Aorta (tissue), 5 donors: ENCODE measurements at regions not wholly inside any gene's neighbourhood (a gene's known extent, or its start where the extent isn't known, plus 50 kb on each side); places are given as distances from the start of the nearest gene placed in this dataset.
A peak's percentile ranks its signal among the peaks of the same experiment; 100 is the strongest.

Experiments used
- ATAC-seq: fragments of 200-7000 bp; cut with Tn5 transposase; one replicate; pipeline ENCODE4 v1.9.1; 2022; ENCODE audit warnings: moderate library complexity; ENCODE audit not compliant: low FRiP score
- DNase-seq, 2 donors: peaks; one replicate each; pipeline ENCODE4 v3.0.0-alpha.2; 2020
- H3K27ac ChIP-seq, 2 donors: one replicate each; pipeline ENCODE4 v1.5.1; 2013; ENCODE audit warnings: low read length in 2 of 2, mild to moderate bottlenecking in 2 of 2, moderate library complexity in 2 of 2, control low read depth in 1 of 2, inconsistent platforms in 1 of 2, low read depth in 1 of 2
- H3K27me3 ChIP-seq, 2 donors: one replicate each; pipeline ENCODE4 v1.6.1; 2013; ENCODE audit warnings: control low read depth in 1 of 2, low read length in 1 of 2, mild to moderate bottlenecking in 1 of 2, moderate library complexity in 1 of 2; ENCODE audit not compliant: insufficient read depth in 2 of 2, control insufficient read depth in 1 of 2
- H3K36me3 ChIP-seq, 2 donors: one replicate each; pipeline ENCODE4 v1.6.1; 2013; ENCODE audit warnings: control low read depth in 1 of 2, low read length in 1 of 2, mild to moderate bottlenecking in 1 of 2; ENCODE audit not compliant: insufficient read depth in 2 of 2, control insufficient read depth in 1 of 2
- H3K4me1 ChIP-seq, 2 donors: one replicate each; pipeline ENCODE4 v1.6.1; 2013; ENCODE audit warnings: low read length in 2 of 2, control low read depth in 1 of 2, mild to moderate bottlenecking in 1 of 2, moderate library complexity in 1 of 2; ENCODE audit not compliant: insufficient read depth in 2 of 2, control insufficient read depth in 1 of 2
- H3K4me3 ChIP-seq, 2 donors: one replicate each; pipeline ENCODE4 v1.5.1; 2013; ENCODE audit warnings: low read length in 2 of 2, control low read depth in 1 of 2, mild to moderate bottlenecking in 1 of 2
- H3K9me3 ChIP-seq: one replicate; pipeline ENCODE4 v1.6.1; 2013; ENCODE audit warnings: mild to moderate bottlenecking, low read length; ENCODE audit not compliant: control insufficient read depth
- WGBS, 2 donors: extraction: QIAGEN DNeasy Blood & Tissue Kit; methylation state at CpG; one replicate each; pipeline ENCODE4 v1.1.7; 2013; 5-methylcytosine and 5-hydroxymethylcytosine counted together
- intact Hi-C, 2 donors: fragments of 100-400 bp; cut with DNase I; formaldehyde crosslinking; loops; one replicate each; pipeline versions ENCODE4 v1.14.2 to v1.15.0; 2022
- donor health status: healthy with polysubstance abuse.
- donor health status: Bipolar disorder and iron deficiency.
- donor health status: DM: no; HTN: no; CAD: no.
- donor health status: DM: no; HTN: no; CAD: no.
- donor health status: DM: yes; HTN: yes; CAD: no.

GRCh38 chr4:119897260-119897659 lies 169.4 kb downstream of the MAD2L1 start:
- Histone ChIP-seq H3K4me3 (no peak overlapping the region), H3K9me3 (no peaks in the 10 kb centered on the region), H3K4me1 (no peaks in the 10 kb centered on the region), H3K27me3 (no peaks in the 10 kb centered on the region), H3K36me3 (no peaks in the 10 kb centered on the region), H3K27ac (no peak overlapping the region)
- 90 to 92% methylated on average over 2 of the region's 2 CpGs for WGBS, 2 donors
- intact Hi-C loops: no loop called here
- no peak for ATAC-seq
- no peak for DNase-seq

GRCh38 chr4:119894650-119895208 lies 171.9 kb downstream of the MAD2L1 start:
- H3K27me3 ChIP-seq: no peaks in the 10 kb centered on the region
- WGBS, 2 donors: 88 to 92% methylated on average over 3 of the region's 3 CpGs
- no peak for ATAC-seq
- H3K4me3 ChIP-seq: no peak overlapping the region
- no peaks in the 10 kb centered on the region for H3K9me3 ChIP-seq
- no peak overlapping the region for H3K27ac ChIP-seq
- DNase-seq: no peak
- no peaks in the 10 kb centered on the region for H3K4me1 ChIP-seq
- intact Hi-C loops: no loop called here
- no peaks in the 10 kb centered on the region for H3K36me3 ChIP-seq

DNA sequence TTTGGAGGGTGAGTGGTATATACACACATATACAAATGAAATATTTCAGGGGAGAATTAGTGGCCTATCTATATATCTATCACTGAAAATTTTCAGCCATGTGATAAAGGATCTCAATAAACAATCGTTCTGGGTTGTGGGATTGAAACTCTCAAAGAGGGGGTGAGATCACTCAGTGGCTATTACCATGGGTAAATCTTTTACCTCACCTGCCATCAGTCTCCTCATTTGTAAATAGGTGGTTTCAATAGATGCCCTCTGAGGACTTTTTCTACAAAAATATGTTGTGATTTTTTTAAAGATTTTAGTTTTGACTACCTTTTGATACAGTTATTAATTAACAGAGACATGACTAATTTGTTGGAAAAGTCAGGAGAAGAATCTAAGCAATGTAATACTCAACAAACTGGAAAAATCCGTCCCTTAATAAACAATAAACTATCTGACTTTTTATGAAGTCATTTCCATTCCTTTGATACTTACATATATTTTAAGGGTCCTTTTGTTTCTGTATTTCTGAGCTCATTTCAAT lies 192.8 kb downstream of the MAD2L1 start:
- WGBS, 2 donors: 90% methylated on average over 2 of the region's 2 CpGs
- Histone ChIP-seq H3K9me3 (no peaks in the 10 kb centered on the region), H3K36me3 (peaks cover 0 to 2% of the 10 kb centered on the region in 2 donors), H3K4me3 (no peak overlapping the region), H3K27me3 (no peaks in the 10 kb centered on the region), H3K27ac (no peak overlapping the region), H3K4me1 (no peaks in the 10 kb centered on the region)
- ATAC-seq (no peak), DNase-seq (no peak)
- intact Hi-C loops: no loop called here

- no peak overlapping the region for H3K27ac ChIP-seq
- no peak overlapping the region for H3K4me3 ChIP-seq
- H3K36me3 ChIP-seq: peaks cover 0 to 2% of the 10 kb centered on the region in 2 donors
- DNase-seq (no peak), ATAC-seq (no peak)
- intact Hi-C loops: no loop called here
- no peaks in the 10 kb centered on the region for H3K4me1 ChIP-seq
- no peaks in the 10 kb centered on the region for H3K9me3 ChIP-seq
- H3K27me3 ChIP-seq: no peaks in the 10 kb centered on the region
These were observed 193.5 kb downstream of the MAD2L1 start for GRCh38 chr4:119873132-119873531.

- intact Hi-C loops: no loop called here
- 84 to 85% methylated on average over 2 of the region's 2 CpGs for WGBS, 2 donors
- H3K4me1 ChIP-seq: no peaks in the 10 kb centered on the region
- no peaks in the 10 kb centered on the region for H3K9me3 ChIP-seq
- no peak overlapping the region for H3K4me3 ChIP-seq
- H3K36me3 ChIP-seq: peaks cover 0 to 2% of the 10 kb centered on the region in 2 donors
- H3K27me3 ChIP-seq: no peaks in the 10 kb centered on the region
- no peak for ATAC-seq
- DNase-seq: no peak
- no peak overlapping the region for H3K27ac ChIP-seq
These were observed 194.2 kb downstream of the MAD2L1 start for GRCh38 chr4:119872371-119873016.

- 25 to 30% methylated on average over 1 of the region's 1 CpG for WGBS, 2 donors
- peaks cover 0 to under 1% of the 10 kb centered on the region in 2 donors for H3K36me3 ChIP-seq
- no peaks in the 10 kb centered on the region for H3K27me3 ChIP-seq
- DNase-seq: no peak
- H3K4me3 ChIP-seq: no peak overlapping the region
- ATAC-seq: no peak
- no peak overlapping the region for H3K27ac ChIP-seq
- no peaks in the 10 kb centered on the region for H3K4me1 ChIP-seq
- intact Hi-C loops: no loop called here
- H3K9me3 ChIP-seq: no peaks in the 10 kb centered on the region
These were observed 195.8 kb downstream of the MAD2L1 start for GRCh38 chr4:119870856-119871255.

DNA sequence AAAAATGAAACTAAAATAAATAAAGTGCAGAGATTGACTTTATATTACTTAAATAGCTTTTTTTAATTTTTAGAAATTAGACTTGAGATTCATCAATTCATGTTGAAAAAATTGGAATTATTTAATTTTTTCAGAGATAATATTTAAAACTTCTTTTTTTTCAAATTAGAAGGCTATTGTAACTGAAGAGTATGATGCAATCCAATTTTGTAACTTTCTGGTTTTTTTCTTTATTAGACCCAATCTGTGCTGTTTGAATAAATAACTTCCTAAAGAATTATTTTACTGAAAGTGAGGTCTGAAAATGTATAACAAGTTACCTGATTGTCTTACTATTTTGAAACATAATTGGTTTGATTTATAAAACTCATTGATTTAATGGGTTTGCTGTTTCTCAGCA lies 200.9 kb downstream of the MAD2L1 start:
- Histone ChIP-seq H3K9me3 (no peaks in the 10 kb centered on the region), H3K27me3 (no peaks in the 10 kb centered on the region), H3K4me1 (no peaks in the 10 kb centered on the region), H3K27ac (no peak overlapping the region), H3K4me3 (no peak overlapping the region), H3K36me3 (no peaks in the 10 kb centered on the region)
- ATAC-seq (no peak), DNase-seq (no peak)
- intact Hi-C loops: loop anchor here in 1 of 2 donors (5.0 to 10.0 kb wide), 4 partner anchors 33 to 241 kb away; partner anchors contain the start of gene PDE5A

- intact Hi-C loops: loop anchor here in 1 of 2 donors (5.0 to 10.0 kb wide), 4 partner anchors 33 to 241 kb away; partner anchors contain the start of gene PDE5A
- H3K36me3 ChIP-seq: no peaks in the 10 kb centered on the region
- DNase-seq (no peak), ATAC-seq (peak; percentile 71)
- no peak overlapping the region for H3K4me3 ChIP-seq
- no peaks in the 10 kb centered on the region for H3K9me3 ChIP-seq
- no peak overlapping the region for H3K27ac ChIP-seq
- H3K4me1 ChIP-seq: no peaks in the 10 kb centered on the region
- no peaks in the 10 kb centered on the region for H3K27me3 ChIP-seq
These were observed 201.3 kb downstream of the MAD2L1 start for GRCh38 chr4:119865389-119865788.

GRCh38 chr4:119861731-119862130 lies 204.9 kb downstream of the MAD2L1 start:
- Histone ChIP-seq H3K4me1 (no peaks in the 10 kb centered on the region), H3K27ac (no peak overlapping the region), H3K9me3 (no peaks in the 10 kb centered on the region), H3K36me3 (no peaks in the 10 kb centered on the region), H3K4me3 (no peak overlapping the region), H3K27me3 (no peaks in the 10 kb centered on the region)
- 5 to 7% methylated on average over 3 of the region's 3 CpGs for whole genome bisulfite sequencing, 2 donors
- intact Hi-C loops: loop anchor here in 1 of 2 donors (10.0 kb wide), 3 partner anchors 127 to 237 kb away; partner anchors contain the start of gene PDE5A
- ATAC-seq: no peak
- DNase-seq: no peak
